ENCODE measurements at regions not wholly inside any gene's neighbourhood (a gene's known extent, or its start where the extent isn't known, plus 50 kb on each side); places are given as distances from the start of the nearest gene placed in this dataset.

- Histone ChIP-seq H3K9me3 (peaks cover 0 to 15% (median 8%) of the 10 kb centered on the region in 4 donors), H3K27ac (no peak overlapping the region), H3K4me1 (no peaks in the 10 kb centered on the region), H3K4me3 (no peak overlapping the region), H3K27me3 (no peaks in the 10 kb centered on the region), H3K36me3 (no peaks in the 10 kb centered on the region)
- TF ChIP-seq POLR2A (IDR thresholded peaks at IDR 0.05) = no peak
- TF ChIP-seq CTCF (IDR thresholded peaks at IDR 0.05) = no peak
- TF ChIP-seq EP300 (IDR thresholded peaks at IDR 0.05) = no peak
- no peak for TF ChIP-seq POLR2AphosphoS5 (IDR thresholded peaks at IDR 0.05)
- WGBS, 2 donors = 91 to 94% methylated on average over 5 of the region's 5 CpGs
- DNase-seq = no peak
- intact Hi-C loops (cut with DNase I) = no loop called here
Measured at GRCh38 chr9:82447343-82447742, 458.8 kb downstream of the SPATA31D1 start.

- TF ChIP-seq CTCF (IDR thresholded peaks at IDR 0.05) (no peak), EP300 (IDR thresholded peaks at IDR 0.05) (no peak), POLR2AphosphoS5 (IDR thresholded peaks at IDR 0.05) (no peak), POLR2A (IDR thresholded peaks at IDR 0.05) (no peak)
- Histone ChIP-seq H3K36me3 (no peaks in the 10 kb centered on the region), H3K9me3 (peaks cover 4 to 17% (median 10%) of the 10 kb centered on the region in 4 donors), H3K4me1 (no peaks in the 10 kb centered on the region), H3K27ac (no peak overlapping the region), H3K27me3 (no peaks in the 10 kb centered on the region), H3K4me3 (no peak overlapping the region)
- intact Hi-C loops (cut with DNase I) = no loop called here
- DNase-seq = no peak
Measured at GRCh38 chr9:82449986-82450385, 461.4 kb downstream of the SPATA31D1 start.

GRCh38 chr9:82454509-82455190 is 466.1 kb downstream of the SPATA31D1 start:
- H3K4me1 ChIP-seq = no peaks in the 10 kb centered on the region
- no peak overlapping the region for H3K27ac ChIP-seq
- 54 to 73% methylated on average over 3 of the region's 3 CpGs for WGBS, 2 donors
- DNase-seq = no peak
- H3K27me3 ChIP-seq = no peaks in the 10 kb centered on the region
- no peak for TF ChIP-seq CTCF (IDR thresholded peaks at IDR 0.05)
- no peak for TF ChIP-seq EP300 (IDR thresholded peaks at IDR 0.05)
- no peak for TF ChIP-seq POLR2AphosphoS5 (IDR thresholded peaks at IDR 0.05)
- no peak for TF ChIP-seq POLR2A (IDR thresholded peaks at IDR 0.05)
- H3K4me3 ChIP-seq = no peak overlapping the region
- intact Hi-C loops (cut with DNase I) = no loop called here
- no peaks in the 10 kb centered on the region for H3K36me3 ChIP-seq
- peaks cover 0 to 6% (median 4%) of the 10 kb centered on the region in 4 donors for H3K9me3 ChIP-seq

GRCh38 chr9:82456642-82457041 is 468.1 kb downstream of the SPATA31D1 start:
- H3K36me3 ChIP-seq = no peaks in the 10 kb centered on the region
- no peak for DNase-seq
- 88 to 95% methylated on average over 1 of the region's 1 CpG for WGBS, 2 donors
- TF ChIP-seq CTCF (IDR thresholded peaks at IDR 0.05) (no peak), EP300 (IDR thresholded peaks at IDR 0.05) (no peak), POLR2AphosphoS5 (IDR thresholded peaks at IDR 0.05) (no peak), POLR2A (IDR thresholded peaks at IDR 0.05) (no peak)
- no peaks in the 10 kb centered on the region for H3K4me1 ChIP-seq
- no peak overlapping the region for H3K4me3 ChIP-seq
- peaks cover 3 to 4% (median 3%) of the 10 kb centered on the region in 4 donors for H3K9me3 ChIP-seq
- intact Hi-C loops (cut with DNase I) = no loop called here
- H3K27ac ChIP-seq = no peak overlapping the region
- H3K27me3 ChIP-seq = no peaks in the 10 kb centered on the region

- TF ChIP-seq POLR2AphosphoS5 (IDR thresholded peaks at IDR 0.05) (no peak), EP300 (IDR thresholded peaks at IDR 0.05) (no peak), CTCF (IDR thresholded peaks at IDR 0.05) (no peak), POLR2A (IDR thresholded peaks at IDR 0.05) (no peak)
- Histone ChIP-seq H3K9me3 (peaks cover 0 to 4% (median 3%) of the 10 kb centered on the region in 4 donors), H3K4me3 (no peak overlapping the region), H3K27ac (no peak overlapping the region), H3K36me3 (no peaks in the 10 kb centered on the region), H3K27me3 (no peaks in the 10 kb centered on the region), H3K4me1 (no peaks in the 10 kb centered on the region)
- intact Hi-C loops (cut with DNase I) = no loop called here
- 75 to 90% methylated on average over 2 of the region's 2 CpGs for WGBS, 2 donors
- no peak for DNase-seq
Measured at GRCh38 chr9:82457298-82457697, 468.7 kb downstream of the SPATA31D1 start.
